ENCODE measurements at regions not wholly inside any gene's neighbourhood (a gene's known extent, or its start where the extent isn't known, plus 50 kb on each side); places are given as distances from the start of the nearest gene placed in this dataset.
"Not testable (repeated sequence)": the region's sequence is repeated elsewhere in the genome, so short reads cannot be mapped to it uniquely, and the experiment has no call there.

- Histone ChIP-seq H3K79me2 (ENCODE audit: insufficient read depth, low read length) (no peaks in the 10 kb centered on the region), H3K36me3 (ENCODE audit: insufficient read depth, low read length) (no peaks in the 10 kb centered on the region), H3K4me1 (ENCODE audit: insufficient read depth, low read length) (no peaks in the 10 kb centered on the region), H2AFZ (ENCODE audit: low read depth, low read length) (no peak overlapping the region), H3K9ac (ENCODE audit: low read length) (no peak overlapping the region), H3K27ac (ENCODE audit: low read depth, low read length) (no peak overlapping the region), H3K4me2 (ENCODE audit: low read length) (no peak overlapping the region), H3K27me3 (ENCODE audit: insufficient read depth, low read length) (no peaks in the 10 kb centered on the region), H3K9me3 (ENCODE audit: insufficient read depth, low read depth, low read length) (no peaks in the 10 kb centered on the region), H3K4me3 (ENCODE audit: insufficient read depth, low read depth, low read length) (no peak overlapping the region), H4K20me1 (ENCODE audit: insufficient read depth, low read length) (no peaks in the 10 kb centered on the region)
- H3K36me3 Mint-ChIP-seq (ENCODE audit: low read depth, unreplicated experiment), result no peaks in the 10 kb centered on the region
- H3K4me3 Mint-ChIP-seq (ENCODE audit: unreplicated experiment), result no peak overlapping the region
- no peak overlapping the region for H3K27ac Mint-ChIP-seq (ENCODE audit: unreplicated experiment)
- H3K4me1 Mint-ChIP-seq (ENCODE audit: low read depth, unreplicated experiment), result no peaks in the 10 kb centered on the region
- no peak for FAIRE-seq
- no peak for DNase-seq (ENCODE audit: low read depth)
- TF ChIP-seq CTCF (IDR thresholded peaks at IDR 0.05; ENCODE audit: insufficient read depth, low read depth, low read length), result no peak
- TF ChIP-seq EZH2 (IDR thresholded peaks at IDR 0.05; ENCODE audit: insufficient read depth, low read length), result no peak
- peaks cover 2% of the 10 kb centered on the region for H3K9me3 Mint-ChIP-seq (ENCODE audit: unreplicated experiment)
- H3K27me3 Mint-ChIP-seq (ENCODE audit: low read depth, unreplicated experiment), result peaks cover 3% of the 10 kb centered on the region
Measured at GRCh38 chr5:155655569-155655968, 642.0 kb downstream of the KIF4B start.

DNA sequence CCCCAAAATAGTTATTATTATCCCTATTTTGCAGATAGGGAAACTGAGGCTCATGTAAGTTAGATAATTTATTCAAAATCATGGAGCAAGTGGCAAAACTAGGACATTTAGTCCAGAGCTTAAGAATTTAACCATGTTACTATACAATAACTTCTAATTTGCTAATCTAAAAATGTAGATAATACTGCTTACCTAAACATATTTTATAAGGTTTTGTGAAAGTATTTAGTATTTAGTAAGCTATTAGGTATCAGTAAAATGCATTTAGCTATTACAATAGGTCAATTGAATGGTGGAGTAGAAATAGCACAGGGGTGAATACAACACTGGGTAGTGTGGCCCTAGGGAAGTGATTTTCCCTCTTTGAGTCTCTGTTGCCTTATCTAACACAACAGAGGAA is 648.3 kb downstream of the KIF4B start:
- TF ChIP-seq CTCF (IDR thresholded peaks at IDR 0.05; ENCODE audit: insufficient read depth, low read depth, low read length) (no peak), EZH2 (IDR thresholded peaks at IDR 0.05; ENCODE audit: insufficient read depth, low read length) (no peak)
- Mint-ChIP-seq H3K27ac (ENCODE audit: unreplicated experiment) (no peak overlapping the region), H3K4me1 (ENCODE audit: low read depth, unreplicated experiment) (no peaks in the 10 kb centered on the region), H3K27me3 (ENCODE audit: low read depth, unreplicated experiment) (peaks cover 10% of the 10 kb centered on the region), H3K9me3 (ENCODE audit: unreplicated experiment) (no peaks in the 10 kb centered on the region), H3K36me3 (ENCODE audit: low read depth, unreplicated experiment) (no peaks in the 10 kb centered on the region), H3K4me3 (ENCODE audit: unreplicated experiment) (no peak overlapping the region)
- H3K27ac ChIP-seq (ENCODE audit: low read depth, low read length), result no peak overlapping the region
- no peak overlapping the region for H2AFZ ChIP-seq (ENCODE audit: low read depth, low read length)
- no peaks in the 10 kb centered on the region for H3K27me3 ChIP-seq (ENCODE audit: insufficient read depth, low read length)
- H3K79me2 ChIP-seq (ENCODE audit: insufficient read depth, low read length), result no peaks in the 10 kb centered on the region
- no peaks in the 10 kb centered on the region for H3K4me1 ChIP-seq (ENCODE audit: insufficient read depth, low read length)
- no peak overlapping the region for H3K4me2 ChIP-seq (ENCODE audit: low read length)
- no peak for FAIRE-seq
- no peak overlapping the region for H3K4me3 ChIP-seq (ENCODE audit: insufficient read depth, low read depth, low read length)
- no peaks in the 10 kb centered on the region for H4K20me1 ChIP-seq (ENCODE audit: insufficient read depth, low read length)
- no peak overlapping the region for H3K9ac ChIP-seq (ENCODE audit: low read length)
- no peak for DNase-seq (ENCODE audit: low read depth)
- H3K9me3 ChIP-seq (ENCODE audit: insufficient read depth, low read depth, low read length), result no peaks in the 10 kb centered on the region
- H3K36me3 ChIP-seq (ENCODE audit: insufficient read depth, low read length), result no peaks in the 10 kb centered on the region

DNA sequence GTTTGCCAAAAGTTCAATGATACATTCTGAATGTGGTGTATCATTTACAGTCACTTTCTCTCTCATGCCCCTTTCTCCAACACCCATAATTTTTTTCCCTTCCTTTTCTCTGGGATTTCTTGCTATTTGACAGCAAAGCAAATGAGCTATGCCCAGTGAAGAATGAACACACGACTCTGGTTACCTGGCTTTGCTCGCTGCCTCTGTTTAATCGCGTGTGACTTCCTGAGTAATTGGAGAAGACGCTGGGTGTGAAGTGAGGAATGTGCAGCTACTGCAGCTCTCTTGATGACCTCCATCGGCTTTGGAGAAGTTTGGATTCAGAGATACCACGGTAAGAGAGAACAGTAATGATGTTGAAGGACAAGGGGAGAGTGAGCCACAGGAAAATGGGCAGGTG is 651.8 kb downstream of the KIF4B start:
- H3K27ac ChIP-seq (ENCODE audit: low read depth, low read length), result no peak overlapping the region
- H3K27ac Mint-ChIP-seq (ENCODE audit: unreplicated experiment), result no peak overlapping the region
- no peaks in the 10 kb centered on the region for H3K36me3 Mint-ChIP-seq (ENCODE audit: low read depth, unreplicated experiment)
- no peak for FAIRE-seq
- no peaks in the 10 kb centered on the region for H3K4me1 Mint-ChIP-seq (ENCODE audit: low read depth, unreplicated experiment)
- no peak overlapping the region for H3K4me2 ChIP-seq (ENCODE audit: low read length)
- no peaks in the 10 kb centered on the region for H3K9me3 ChIP-seq (ENCODE audit: insufficient read depth, low read depth, low read length)
- H3K4me3 Mint-ChIP-seq (ENCODE audit: unreplicated experiment), result no peak overlapping the region
- no peak overlapping the region for H3K9ac ChIP-seq (ENCODE audit: low read length)
- DNase-seq (ENCODE audit: low read depth), result no peak
- H3K79me2 ChIP-seq (ENCODE audit: insufficient read depth, low read length), result no peaks in the 10 kb centered on the region
- no peak overlapping the region for H2AFZ ChIP-seq (ENCODE audit: low read depth, low read length)
- H3K4me3 ChIP-seq (ENCODE audit: insufficient read depth, low read depth, low read length), result no peak overlapping the region
- no peaks in the 10 kb centered on the region for H3K9me3 Mint-ChIP-seq (ENCODE audit: unreplicated experiment)
- H3K36me3 ChIP-seq (ENCODE audit: insufficient read depth, low read length), result no peaks in the 10 kb centered on the region
- H3K27me3 Mint-ChIP-seq (ENCODE audit: low read depth, unreplicated experiment), result peaks cover 10% of the 10 kb centered on the region
- TF ChIP-seq CTCF (IDR thresholded peaks at IDR 0.05; ENCODE audit: insufficient read depth, low read depth, low read length), result no peak
- TF ChIP-seq EZH2 (IDR thresholded peaks at IDR 0.05; ENCODE audit: insufficient read depth, low read length), result no peak
- no peaks in the 10 kb centered on the region for H4K20me1 ChIP-seq (ENCODE audit: insufficient read depth, low read length)
- no peaks in the 10 kb centered on the region for H3K4me1 ChIP-seq (ENCODE audit: insufficient read depth, low read length)
- no peaks in the 10 kb centered on the region for H3K27me3 ChIP-seq (ENCODE audit: insufficient read depth, low read length)

DNA sequence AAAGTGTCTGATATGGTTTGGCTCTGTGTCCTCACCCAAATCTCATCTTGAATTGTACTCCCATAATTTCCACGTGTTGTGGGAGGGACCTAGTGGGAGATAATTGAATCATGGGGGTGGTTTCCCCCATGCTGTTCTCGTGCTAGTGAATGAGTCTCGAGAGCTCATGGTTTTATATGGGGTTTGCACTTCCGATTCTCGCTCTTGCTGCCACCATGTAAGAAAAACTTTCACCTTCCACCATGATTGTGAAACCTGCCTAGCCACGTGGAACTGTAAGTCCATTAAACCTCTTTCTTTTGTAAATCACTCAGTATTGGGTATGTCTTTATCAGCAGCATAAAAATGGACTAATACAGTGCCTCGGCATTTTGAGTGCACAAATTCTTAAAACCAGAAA is 655.0 kb upstream of the SGCD start:
- not testable (repeated sequence) for H3K27me3 ChIP-seq (ENCODE audit: insufficient read depth, low read length); H3K9me3 Mint-ChIP-seq (ENCODE audit: unreplicated experiment); H3K4me2 ChIP-seq (ENCODE audit: low read length); H3K79me2 ChIP-seq (ENCODE audit: insufficient read depth, low read length); H3K4me1 ChIP-seq (ENCODE audit: insufficient read depth, low read length); DNase-seq (ENCODE audit: low read depth); H3K4me3 ChIP-seq (ENCODE audit: insufficient read depth, low read depth, low read length); H3K9ac ChIP-seq (ENCODE audit: low read length); H3K27me3 Mint-ChIP-seq (ENCODE audit: low read depth, unreplicated experiment); H2AFZ ChIP-seq (ENCODE audit: low read depth, low read length); H3K9me3 ChIP-seq (ENCODE audit: insufficient read depth, low read depth, low read length); H4K20me1 ChIP-seq (ENCODE audit: insufficient read depth, low read length); FAIRE-seq; H3K4me3 Mint-ChIP-seq (ENCODE audit: unreplicated experiment); H3K36me3 ChIP-seq (ENCODE audit: insufficient read depth, low read length); H3K27ac Mint-ChIP-seq (ENCODE audit: unreplicated experiment); H3K4me1 Mint-ChIP-seq (ENCODE audit: low read depth, unreplicated experiment); H3K36me3 Mint-ChIP-seq (ENCODE audit: low read depth, unreplicated experiment); H3K27ac ChIP-seq (ENCODE audit: low read depth, low read length)

Data from astrocyte (in vitro differentiated cells and primary cell).